ENCODE measurements at regions not wholly inside any gene's neighbourhood (a gene's known extent, or its start where the extent isn't known, plus 50 kb on each side); places are given as distances from the start of the nearest gene placed in this dataset.

- no peak for TF ChIP-seq CTCF (conservative IDR thresholded peaks at IDR 0.05 in 1 of 2, IDR thresholded peaks at IDR 0.05 in 1 of 2; ENCODE audit: extremely low read depth in 1 of 2, insufficient read depth in 1 of 2, low read depth in 1 of 2, low read length in 2 of 2)
- TF ChIP-seq EZH2 (IDR thresholded peaks at IDR 0.05; ENCODE audit: borderline replicate concordance, low read length) = no peak
Measured at GRCh38 chr12:88367231-88367630, 213.0 kb downstream of the KITLG start.
